ENCODE measurements at regions not wholly inside any gene's neighbourhood (a gene's known extent, or its start where the extent isn't known, plus 50 kb on each side); places are given as distances from the start of the nearest gene placed in this dataset.

GRCh38 chr10:83250396-83250795 lies 888.9 kb upstream of the GHITM start:
- no peak for DNase-seq (ENCODE audit: low read depth in 2 of 2)

- DNase-seq (ENCODE audit: low read depth in 2 of 2): no peak
Measured at GRCh38 chr10:83252169-83252568, 887.1 kb upstream of the GHITM start.

GRCh38 chr10:83252596-83252995 lies 886.7 kb upstream of the GHITM start:
- no peak for DNase-seq (ENCODE audit: low read depth in 2 of 2)

- no peak for DNase-seq (ENCODE audit: low read depth in 2 of 2)
Measured at GRCh38 chr10:83253011-83253671, 886.2 kb upstream of the GHITM start.

DNA sequence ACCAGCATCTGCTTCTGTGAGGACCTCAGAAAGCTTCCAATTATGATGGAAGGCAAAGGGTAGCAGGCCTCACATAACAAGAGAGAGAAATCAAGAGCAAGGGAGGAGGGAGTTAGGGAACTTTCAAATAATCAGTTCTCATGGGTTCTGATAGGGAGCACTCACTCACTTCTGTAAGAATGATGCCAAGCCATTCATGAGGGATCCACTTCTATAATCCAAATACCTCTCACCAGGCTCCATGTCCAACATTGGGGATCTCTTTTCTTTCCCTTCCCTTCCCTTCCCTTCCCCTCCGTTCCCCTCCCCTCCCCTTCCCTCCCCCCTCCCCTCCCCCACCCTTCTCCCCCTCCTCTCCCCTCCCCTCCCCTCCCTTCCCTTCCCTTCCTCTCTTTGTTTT lies 884.6 kb upstream of the GHITM start:
- no peak for DNase-seq (ENCODE audit: low read depth in 2 of 2)

GRCh38 chr10:83262434-83262833 lies 876.9 kb upstream of the GHITM start:
- no peak for DNase-seq (ENCODE audit: low read depth in 2 of 2)

- no peak for DNase-seq (ENCODE audit: low read depth in 2 of 2)
Measured at GRCh38 chr10:83272666-83273434, 866.5 kb upstream of the GHITM start.

DNA sequence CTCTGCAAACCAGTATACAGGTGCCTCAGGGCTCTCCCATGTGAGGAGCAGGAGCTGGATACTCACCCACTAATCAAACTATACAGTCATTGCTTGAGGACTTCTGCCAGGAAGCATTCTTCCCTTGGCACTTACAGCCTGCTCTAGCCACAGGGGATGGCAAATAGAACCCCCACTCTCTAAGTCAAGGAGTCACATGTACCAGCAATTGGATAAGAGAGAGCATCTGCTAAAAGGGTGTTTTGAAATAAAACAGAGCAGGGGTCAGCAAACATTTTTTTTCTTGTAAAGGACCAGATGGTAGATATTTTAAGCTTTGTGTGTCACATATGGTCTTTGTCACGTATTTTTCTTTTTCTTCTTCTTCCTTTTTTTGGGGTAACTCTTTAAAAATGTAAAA lies 865.2 kb upstream of the GHITM start:
- DNase-seq (ENCODE audit: low read depth in 2 of 2): no peak

- DNase-seq (ENCODE audit: low read depth in 2 of 2): no peak
Measured at GRCh38 chr10:83276971-83277370, 862.3 kb upstream of the GHITM start.

DNA sequence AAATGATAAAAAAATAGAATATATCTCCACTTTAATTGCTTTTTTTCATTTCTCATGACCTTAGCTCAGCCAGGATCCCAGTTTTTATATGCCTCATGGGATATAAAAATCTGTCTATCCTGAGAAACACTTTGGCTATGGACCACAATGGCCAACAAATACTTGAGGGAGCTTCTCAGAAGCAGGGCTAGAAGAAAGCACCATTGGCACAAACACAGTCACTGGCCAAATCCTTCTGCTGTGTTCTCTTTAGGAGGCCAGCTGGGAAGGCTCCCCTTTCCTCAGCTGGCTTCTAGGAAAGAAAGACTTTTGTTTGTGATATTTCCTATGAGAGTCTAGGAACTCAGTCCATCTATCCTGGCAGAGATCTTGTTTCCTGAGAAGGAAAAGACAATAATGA lies 856.2 kb upstream of the GHITM start:
- no peak for DNase-seq (ENCODE audit: low read depth in 2 of 2)

- DNase-seq (ENCODE audit: low read depth in 2 of 2): no peak
Measured at GRCh38 chr10:83287374-83287773, 851.9 kb upstream of the GHITM start.

- no peak for DNase-seq (ENCODE audit: low read depth in 2 of 2)
Measured at GRCh38 chr10:83289373-83289772, 849.9 kb upstream of the GHITM start.

GRCh38 chr10:83289948-83290347 lies 849.4 kb upstream of the GHITM start:
- DNase-seq (ENCODE audit: low read depth in 2 of 2): no peak

GRCh38 chr10:83301732-83302131 lies 837.6 kb upstream of the GHITM start:
- no peak for DNase-seq (ENCODE audit: low read depth in 2 of 2)

DNA sequence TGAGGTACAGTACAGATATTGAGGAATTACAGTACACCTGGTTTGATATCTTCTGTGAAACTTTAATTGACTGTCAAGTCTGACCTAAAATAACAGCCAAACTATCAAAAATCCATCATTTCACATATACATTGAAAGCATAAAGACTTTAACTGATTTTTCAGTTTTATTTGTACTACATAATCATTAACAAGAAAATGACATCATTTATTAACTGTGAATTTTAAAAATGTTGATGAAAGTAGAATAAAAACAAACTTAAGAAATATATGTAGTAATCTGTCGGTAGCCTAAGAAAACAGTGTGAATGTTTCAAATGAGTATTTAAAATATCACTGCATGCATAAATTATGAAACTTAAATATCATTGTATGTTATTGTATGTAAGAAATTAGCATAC lies 836.7 kb upstream of the GHITM start:
- DNase-seq (ENCODE audit: low read depth in 2 of 2): no peak

DNA sequence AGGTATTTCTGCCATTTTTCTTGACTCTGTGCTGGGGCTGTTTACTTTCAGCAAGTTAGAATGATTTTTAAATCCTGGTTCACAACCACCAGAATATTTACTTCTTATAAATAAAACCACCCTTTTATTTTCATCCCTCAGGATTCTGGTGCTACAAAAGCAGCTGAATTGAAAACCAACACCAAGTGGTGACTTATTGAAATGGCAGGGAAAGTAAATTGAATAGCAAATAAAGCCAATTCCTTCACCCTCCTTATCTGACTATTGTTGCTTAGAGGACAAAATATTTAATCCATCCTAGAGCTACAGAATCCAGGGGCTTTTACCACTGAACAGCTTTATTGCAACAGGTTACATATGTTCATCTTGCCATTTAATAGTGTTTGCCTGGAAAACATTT lies 828.6 kb upstream of the GHITM start:
- no peak for DNase-seq (ENCODE audit: low read depth in 2 of 2)

GRCh38 chr10:83312570-83312969 lies 826.7 kb upstream of the GHITM start:
- no peak for DNase-seq (ENCODE audit: low read depth in 2 of 2)

DNA sequence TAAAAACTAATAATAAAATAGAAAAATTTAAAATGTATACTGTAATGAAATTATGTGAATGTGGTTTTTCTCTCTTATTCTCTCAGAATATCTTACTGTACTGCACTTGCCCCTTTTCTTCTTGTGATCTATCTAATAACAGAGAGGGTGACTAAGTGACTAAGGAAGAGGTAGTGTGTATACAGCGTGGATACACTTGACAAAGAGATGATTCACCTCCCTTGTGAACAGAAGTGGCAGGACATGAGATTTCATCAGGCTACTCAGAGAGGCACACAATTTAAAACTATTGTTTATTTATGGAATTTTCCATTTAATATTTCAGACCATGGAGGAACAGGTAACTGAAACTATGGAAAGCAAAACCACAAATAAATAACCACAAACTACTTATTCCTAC lies 806.6 kb upstream of the GHITM start:
- DNase-seq (ENCODE audit: low read depth in 2 of 2): no peak

GRCh38 chr10:83333566-83333965 lies 805.7 kb upstream of the GHITM start:
- no peak for DNase-seq (ENCODE audit: low read depth in 2 of 2)

GRCh38 chr10:83343676-83344075 lies 795.6 kb upstream of the GHITM start:
- DNase-seq (ENCODE audit: low read depth in 2 of 2): no peak

DNA sequence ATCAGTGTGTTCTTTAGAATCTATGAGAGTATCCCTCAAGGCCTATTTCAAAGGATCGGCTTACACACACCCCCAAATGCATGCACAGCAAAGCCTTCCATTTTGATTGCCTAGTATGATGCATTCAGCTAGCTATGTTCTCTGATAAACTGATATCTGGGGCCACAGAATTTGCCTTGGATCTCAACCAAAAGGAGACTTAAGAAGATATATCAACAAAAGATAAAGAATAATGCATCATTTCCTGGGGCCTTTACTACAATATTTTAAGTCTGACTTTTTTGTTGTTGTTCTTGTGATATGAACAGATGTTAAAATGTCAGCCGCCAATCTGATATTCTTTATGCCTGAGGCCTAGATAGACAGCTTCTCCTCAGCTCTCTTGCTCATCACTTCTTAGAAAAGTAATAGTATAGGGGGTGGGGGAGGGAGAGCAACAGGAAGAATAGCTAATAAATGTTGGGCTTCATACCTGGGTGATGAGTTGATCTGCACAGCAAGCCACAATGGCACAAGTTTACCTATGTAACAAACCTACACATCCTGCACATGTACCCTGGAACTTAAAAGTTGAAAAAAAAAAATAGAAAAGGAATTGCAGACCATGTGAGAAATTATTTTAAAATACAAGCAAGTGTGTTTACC lies 792.9 kb upstream of the GHITM start:
- DNase-seq (ENCODE audit: low read depth in 2 of 2): no peak

DNA sequence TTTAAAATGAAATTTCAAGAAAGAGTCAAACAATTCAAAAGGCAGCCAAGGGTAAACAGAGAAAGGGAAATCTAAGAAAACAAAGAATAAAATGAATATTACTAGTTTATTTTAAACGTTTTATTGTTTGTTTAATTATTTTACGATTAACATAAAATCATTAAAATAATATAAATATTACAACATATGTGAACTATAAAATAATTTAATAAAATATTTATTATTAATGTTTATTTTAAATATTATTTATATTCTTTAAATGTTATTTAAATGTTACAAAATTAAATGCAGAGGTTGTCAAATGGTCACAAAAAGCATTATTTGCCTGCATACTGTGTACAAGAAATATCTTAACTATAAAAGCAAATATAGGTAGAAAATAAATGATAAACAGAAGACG lies 786.7 kb upstream of the GHITM start:
- no peak for DNase-seq (ENCODE audit: low read depth in 2 of 2)

DNA sequence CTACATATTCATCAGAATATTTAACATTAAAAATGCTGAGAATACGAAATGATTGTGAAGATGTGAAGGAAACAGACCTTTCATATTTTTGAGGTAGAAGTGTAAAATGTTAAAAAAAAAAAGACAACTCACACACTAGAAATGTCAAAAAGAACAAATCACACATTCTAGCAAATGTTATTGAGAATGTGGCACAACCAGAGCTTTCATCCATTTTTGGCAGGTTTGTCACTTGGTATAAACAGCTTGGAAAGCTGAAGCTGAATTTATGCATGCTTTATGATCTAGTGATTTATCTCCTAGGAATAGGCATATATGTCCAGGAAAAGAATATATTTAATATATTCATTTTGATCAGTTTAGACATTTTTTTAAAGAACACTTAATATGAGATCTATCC lies 784.9 kb upstream of the GHITM start:
- DNase-seq (ENCODE audit: low read depth in 2 of 2): no peak
